ENCODE measurements at regions not wholly inside any gene's neighbourhood (a gene's known extent, or its start where the extent isn't known, plus 50 kb on each side); places are given as distances from the start of the nearest gene placed in this dataset.
"Not testable (repeated sequence)": the region's sequence is repeated elsewhere in the genome, so short reads cannot be mapped to it uniquely, and the experiment has no call there.

DNA sequence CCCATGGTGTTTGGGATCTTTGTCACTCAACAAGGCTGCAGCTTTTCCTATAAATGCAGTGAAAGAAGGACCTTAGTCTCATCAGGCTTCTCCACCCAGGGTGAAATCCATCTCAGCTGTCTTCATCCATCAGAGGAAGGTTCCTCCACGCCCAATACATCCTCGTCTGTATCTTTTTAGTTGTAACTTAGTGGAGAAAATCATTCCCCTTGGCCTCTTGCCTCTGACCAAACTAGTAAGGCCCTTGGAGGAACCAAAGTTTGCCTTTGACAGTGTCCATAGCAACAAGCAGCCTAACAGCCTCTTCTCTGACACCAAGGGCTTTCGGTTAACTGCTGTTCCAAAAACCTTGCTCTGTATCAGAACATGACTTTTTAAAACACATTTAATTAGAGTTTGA is 230.3 kb upstream of the ECI2 start:
- Mint-ChIP-seq H3K4me1 (peaks cover 4% of the 10 kb centered on the region), H3K27me3 (no peaks in the 10 kb centered on the region), H3K4me3 (no peak overlapping the region), H3K36me3 (ENCODE audit: low read depth) (no peaks in the 10 kb centered on the region), H3K27ac (no peak overlapping the region), H3K9me3 (no peaks in the 10 kb centered on the region)
- ChIA-PET CTCF (no interaction called here), POLR2A (no interaction called here)
- DNase-seq, result no peak

DNA sequence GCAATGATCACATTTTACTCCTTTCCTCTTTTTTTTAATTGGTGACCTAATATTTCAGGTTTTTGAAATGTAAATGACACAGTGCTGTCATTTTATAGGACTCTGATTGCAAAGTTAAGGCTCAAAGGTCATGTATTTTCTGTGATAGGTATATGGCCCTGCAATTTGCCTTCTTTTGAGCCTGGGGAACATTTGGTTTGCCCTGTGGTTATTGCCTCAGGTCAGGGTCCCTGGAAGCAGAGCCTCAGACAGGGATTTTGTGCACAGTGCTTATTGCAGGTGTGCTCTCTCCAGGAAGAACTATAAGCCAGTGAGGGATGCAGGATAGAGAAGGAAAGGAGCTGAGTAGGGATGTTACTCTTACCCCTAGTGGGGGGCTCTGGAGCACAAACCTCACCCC is 229.3 kb upstream of the ECI2 start:
- no peaks in the 10 kb centered on the region for H3K36me3 Mint-ChIP-seq (ENCODE audit: low read depth)
- H3K27ac Mint-ChIP-seq, result no peak overlapping the region
- ChIA-PET CTCF (no interaction called here), POLR2A (interaction anchor here (0.6 kb wide), 1 partner anchor 132 kb away, joined by 3 read pairs; no protein-coding TSS in a partner anchor)
- DNase-seq, result no peak
- no peak overlapping the region for H3K4me3 Mint-ChIP-seq
- H3K4me1 Mint-ChIP-seq, result peaks cover 4% of the 10 kb centered on the region
- no peaks in the 10 kb centered on the region for H3K27me3 Mint-ChIP-seq
- H3K9me3 Mint-ChIP-seq, result no peaks in the 10 kb centered on the region

DNA sequence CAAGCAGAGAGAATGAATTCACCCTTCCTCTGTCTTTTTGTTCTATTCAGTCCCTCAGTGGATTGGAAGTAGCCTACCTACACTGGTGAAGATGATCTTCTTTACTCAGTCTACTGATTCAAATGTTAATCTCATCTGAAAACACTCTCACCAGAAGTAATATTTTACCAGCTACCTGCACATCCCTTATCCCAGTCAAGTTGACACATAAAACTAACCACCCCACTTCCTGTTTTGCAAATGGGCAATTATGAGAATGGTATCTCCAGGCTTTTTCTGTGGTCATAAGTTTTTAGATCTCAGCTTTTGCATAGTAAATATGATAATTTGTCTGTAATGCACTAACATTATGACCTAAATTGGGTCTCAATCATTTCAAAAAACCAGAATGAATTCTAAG is 228.8 kb upstream of the ECI2 start:
- H3K4me1 Mint-ChIP-seq, result peaks cover 4% of the 10 kb centered on the region
- POLR2A ChIA-PET, result interaction anchor here (0.6 kb wide), 1 partner anchor 133 kb away, joined by 3 read pairs; no protein-coding TSS in a partner anchor
- H3K9me3 Mint-ChIP-seq, result no peaks in the 10 kb centered on the region
- DNase-seq, result no peak
- no peak overlapping the region for H3K4me3 Mint-ChIP-seq
- CTCF ChIA-PET, result no interaction called here
- no peak overlapping the region for H3K27ac Mint-ChIP-seq
- no peaks in the 10 kb centered on the region for H3K36me3 Mint-ChIP-seq (ENCODE audit: low read depth)
- H3K27me3 Mint-ChIP-seq, result no peaks in the 10 kb centered on the region

DNA sequence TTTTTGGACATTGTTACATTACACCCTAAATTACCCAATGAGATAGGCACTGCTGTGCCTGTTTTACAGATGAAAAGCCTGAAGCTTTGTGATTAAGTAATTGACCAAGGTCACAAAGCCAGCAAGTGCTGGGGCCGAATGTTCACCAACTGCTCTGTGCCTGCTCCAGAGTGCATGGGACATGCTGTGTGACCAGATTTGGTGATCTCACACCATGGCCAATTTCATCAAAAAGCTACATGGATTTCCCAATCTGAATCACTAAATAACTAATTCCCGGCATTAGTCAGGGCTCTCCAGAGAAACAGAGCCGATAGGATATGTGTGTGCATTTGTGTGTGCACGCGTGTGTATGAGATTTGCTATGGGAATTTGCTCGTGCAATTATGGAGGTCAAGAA is 228.3 kb upstream of the ECI2 start:
- peaks cover 4% of the 10 kb centered on the region for H3K4me1 Mint-ChIP-seq
- no peak overlapping the region for H3K27ac Mint-ChIP-seq
- no peak for DNase-seq
- no peaks in the 10 kb centered on the region for H3K36me3 Mint-ChIP-seq (ENCODE audit: low read depth)
- no peak overlapping the region for H3K4me3 Mint-ChIP-seq
- ChIA-PET CTCF (no interaction called here), POLR2A (no interaction called here)
- no peaks in the 10 kb centered on the region for H3K27me3 Mint-ChIP-seq
- no peaks in the 10 kb centered on the region for H3K9me3 Mint-ChIP-seq

DNA sequence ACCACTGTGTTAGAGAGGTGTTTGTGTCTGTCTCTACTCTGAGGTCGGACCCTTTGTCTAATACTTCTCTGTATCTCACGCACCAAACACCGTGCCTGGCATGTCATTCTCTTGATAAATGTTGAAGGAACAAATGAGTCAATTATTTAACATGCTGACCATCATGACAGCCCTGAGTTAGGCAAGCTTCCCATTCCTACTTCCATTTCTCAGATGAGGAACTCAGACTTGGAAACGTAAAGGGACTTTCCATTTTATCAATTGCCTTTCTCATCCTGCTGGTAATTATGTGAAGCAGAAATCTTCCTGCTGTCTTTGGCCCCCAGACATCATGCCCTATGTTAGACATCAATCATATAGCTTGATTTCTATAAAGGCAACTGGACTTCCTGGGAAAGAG is 227.0 kb upstream of the ECI2 start:
- Mint-ChIP-seq H3K9me3 (peaks cover 1% of the 10 kb centered on the region), H3K4me1 (peaks cover 4% of the 10 kb centered on the region), H3K27me3 (no peaks in the 10 kb centered on the region), H3K27ac (no peak overlapping the region), H3K4me3 (no peak overlapping the region), H3K36me3 (ENCODE audit: low read depth) (no peaks in the 10 kb centered on the region)
- ChIA-PET CTCF (no interaction called here), POLR2A (no interaction called here)
- no peak for DNase-seq

DNA sequence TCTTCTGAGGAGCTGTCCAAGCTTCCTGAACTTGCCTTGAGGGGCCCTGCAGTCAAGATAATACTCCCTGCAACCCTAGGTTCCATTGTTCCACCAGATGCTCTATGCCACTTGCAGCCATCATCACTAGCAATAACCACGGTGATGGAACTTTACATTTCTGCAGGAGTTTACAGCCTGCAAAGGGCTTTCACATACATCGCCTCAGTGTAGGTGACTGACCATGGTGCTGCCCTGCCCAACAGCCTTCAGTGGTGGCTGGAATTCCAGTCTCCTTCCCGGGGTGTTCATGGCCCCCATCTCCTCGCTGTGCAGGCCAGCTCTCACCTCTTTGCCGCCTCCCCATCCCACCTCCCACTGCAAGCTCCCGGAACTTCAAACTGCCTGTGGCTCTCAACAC is 225.5 kb upstream of the ECI2 start:
- POLR2A ChIA-PET, result no interaction called here
- Mint-ChIP-seq H3K27me3 (no peaks in the 10 kb centered on the region), H3K9me3 (peaks cover 2% of the 10 kb centered on the region), H3K36me3 (ENCODE audit: low read depth) (no peaks in the 10 kb centered on the region), H3K27ac (no peak overlapping the region), H3K4me3 (no peak overlapping the region), H3K4me1 (peaks cover 4% of the 10 kb centered on the region)
- no peak for DNase-seq
- CTCF ChIA-PET, result no interaction called here

DNA sequence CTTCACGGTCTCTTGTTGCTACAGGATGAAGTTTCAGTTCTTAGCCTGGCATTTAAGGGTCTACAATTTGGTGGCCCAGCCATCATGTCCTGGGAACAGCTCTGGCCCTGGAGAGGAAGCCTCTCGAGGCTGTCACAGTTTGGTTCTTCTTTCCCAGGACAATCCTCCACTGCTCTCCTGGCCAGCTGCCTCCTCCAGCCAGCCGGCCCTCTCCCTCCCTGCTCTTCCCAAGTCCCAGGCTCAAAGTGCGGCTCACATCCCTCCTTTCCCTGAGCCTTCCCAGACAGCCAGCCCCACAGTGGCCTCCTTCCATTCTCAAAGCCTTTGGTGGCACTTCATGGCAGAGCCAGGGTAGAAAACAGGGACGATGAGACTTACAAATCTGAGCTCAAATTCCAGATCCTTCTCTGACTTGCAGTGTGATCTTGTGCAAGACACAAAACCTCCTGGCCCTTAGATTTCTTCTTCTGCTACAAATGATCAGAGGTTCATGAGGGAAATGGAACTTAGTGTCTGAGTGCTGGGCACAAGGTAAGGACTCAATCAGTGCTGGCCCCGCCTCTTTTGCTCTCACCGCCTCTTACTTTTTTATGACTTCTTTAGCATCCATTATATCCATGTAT is 223.8 kb upstream of the ECI2 start:
- Mint-ChIP-seq H3K27me3 (no peaks in the 10 kb centered on the region), H3K27ac (no peak overlapping the region), H3K4me3 (no peak overlapping the region), H3K4me1 (peaks cover 2% of the 10 kb centered on the region), H3K36me3 (ENCODE audit: low read depth) (no peaks in the 10 kb centered on the region), H3K9me3 (peaks cover 2% of the 10 kb centered on the region)
- POLR2A ChIA-PET, result no interaction called here
- DNase-seq, result no peak
- CTCF ChIA-PET, result no interaction called here

DNA sequence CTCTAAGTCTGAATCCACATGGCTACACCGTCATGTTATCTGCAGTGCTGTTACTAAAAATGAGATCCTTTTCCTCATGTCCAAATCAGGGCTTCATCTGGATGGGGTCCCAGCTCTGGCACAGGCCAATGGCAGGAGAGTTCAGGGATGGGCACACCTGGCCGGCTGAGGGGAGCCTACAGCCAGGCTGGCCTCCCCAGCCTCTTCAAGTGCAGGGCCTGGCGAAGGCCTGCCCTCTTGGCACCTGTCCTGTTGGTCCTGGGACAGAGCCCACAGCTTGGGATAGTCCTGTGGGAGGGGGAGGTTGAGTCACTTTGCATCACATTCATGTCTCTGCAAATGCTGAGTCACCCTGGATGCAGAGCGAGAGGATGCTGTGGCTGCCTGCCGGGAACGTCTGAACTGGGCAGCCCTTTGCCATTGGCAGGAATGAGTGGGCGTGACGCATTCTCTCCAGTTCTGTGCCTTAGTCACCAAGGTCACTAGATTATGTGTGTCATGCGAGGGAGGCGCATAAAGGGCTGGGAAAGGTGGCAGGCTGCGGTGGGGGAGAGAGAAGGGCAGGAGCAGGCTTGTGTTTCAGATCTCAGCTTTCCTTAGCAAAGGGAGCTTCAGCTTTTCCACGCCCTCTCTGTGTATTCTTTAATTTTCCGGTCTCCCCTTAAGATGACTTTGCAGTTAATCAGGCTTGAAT is 223.2 kb upstream of the ECI2 start:
- DNase-seq, result peak; percentile 17
- H3K36me3 Mint-ChIP-seq (ENCODE audit: low read depth), result no peaks in the 10 kb centered on the region
- ChIA-PET POLR2A (no interaction called here), CTCF (no interaction called here)
- H3K27me3 Mint-ChIP-seq, result no peaks in the 10 kb centered on the region
- no peak overlapping the region for H3K27ac Mint-ChIP-seq
- H3K4me3 Mint-ChIP-seq, result no peak overlapping the region
- H3K9me3 Mint-ChIP-seq, result peaks cover 2% of the 10 kb centered on the region
- no peaks in the 10 kb centered on the region for H3K4me1 Mint-ChIP-seq

DNA sequence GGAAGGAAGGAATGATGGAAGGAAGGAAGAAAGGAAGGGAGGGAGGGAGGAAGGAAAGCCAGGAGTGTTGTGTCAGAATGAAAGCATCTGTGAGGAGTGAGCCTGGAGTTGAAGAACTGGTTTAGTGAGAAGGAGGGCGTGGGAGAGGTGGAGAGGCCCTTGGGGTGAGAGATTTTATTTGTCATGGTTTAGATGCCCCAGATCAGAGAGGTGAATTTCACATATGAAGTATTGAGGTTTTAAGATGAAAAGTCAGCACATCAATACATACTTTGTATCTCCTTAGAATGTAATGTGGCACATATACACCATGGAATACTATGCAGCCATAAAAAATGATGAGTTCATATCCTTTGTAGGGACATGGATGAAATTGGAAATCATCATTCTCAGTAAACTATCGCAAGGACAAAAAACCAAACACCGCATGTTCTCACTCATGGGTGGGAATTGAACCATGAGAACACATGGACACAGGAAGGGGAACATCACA is 222.3 kb upstream of the ECI2 start:
- POLR2A ChIA-PET, CTCF ChIA-PET: not testable (repeated sequence)

DNA sequence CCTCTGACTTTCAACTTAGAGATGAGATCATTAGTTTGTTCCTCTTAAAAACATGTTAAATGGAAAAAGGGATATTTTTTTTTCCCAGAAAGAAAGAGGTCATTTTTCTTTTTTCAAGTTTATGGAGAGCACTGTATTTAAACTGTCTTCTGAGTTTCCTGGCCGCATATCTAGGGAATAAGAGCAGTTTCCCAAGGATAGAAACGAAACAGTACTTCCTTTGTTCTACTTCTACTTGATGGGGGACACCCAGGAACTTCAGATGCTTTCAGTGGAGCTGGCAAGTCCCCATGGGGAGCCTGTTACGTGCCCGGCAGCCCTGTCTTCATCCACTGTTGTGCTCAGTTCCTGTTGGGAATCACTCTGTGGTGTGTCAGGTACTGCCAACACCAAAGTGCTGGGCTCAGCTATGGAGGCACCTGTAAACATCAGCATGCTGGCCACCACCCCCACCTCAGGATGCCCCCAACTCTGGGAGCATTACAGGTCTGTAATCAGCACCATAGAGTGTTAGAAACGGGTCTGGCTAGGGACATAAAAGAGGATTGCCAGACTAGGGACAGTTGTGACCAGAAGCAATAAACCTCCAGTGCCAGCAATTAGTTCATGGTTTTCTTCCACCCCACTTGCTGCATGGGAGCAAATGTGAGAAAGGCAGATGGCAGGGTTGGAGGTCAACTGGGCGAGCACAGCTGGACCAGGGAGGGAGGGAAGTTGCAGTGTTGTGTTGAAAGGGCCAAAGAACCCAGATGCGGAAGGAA is 221.7 kb upstream of the ECI2 start:
- H3K27me3 Mint-ChIP-seq, result no peaks in the 10 kb centered on the region
- H3K4me1 Mint-ChIP-seq, result no peaks in the 10 kb centered on the region
- no peak overlapping the region for H3K27ac Mint-ChIP-seq
- H3K4me3 Mint-ChIP-seq, result no peak overlapping the region
- no peaks in the 10 kb centered on the region for H3K36me3 Mint-ChIP-seq (ENCODE audit: low read depth)
- CTCF ChIA-PET, result no interaction called here
- POLR2A ChIA-PET, result no interaction called here
- DNase-seq, result no peak
- peaks cover 2% of the 10 kb centered on the region for H3K9me3 Mint-ChIP-seq

More for the DNA sequence above, 222.3 kb upstream of the ECI2 start:
- H3K9me3 Mint-ChIP-seq; H3K4me3 Mint-ChIP-seq; H3K27ac Mint-ChIP-seq; H3K27me3 Mint-ChIP-seq; H3K4me1 Mint-ChIP-seq; DNase-seq; H3K36me3 Mint-ChIP-seq (ENCODE audit: low read depth): not testable (repeated sequence)

DNA sequence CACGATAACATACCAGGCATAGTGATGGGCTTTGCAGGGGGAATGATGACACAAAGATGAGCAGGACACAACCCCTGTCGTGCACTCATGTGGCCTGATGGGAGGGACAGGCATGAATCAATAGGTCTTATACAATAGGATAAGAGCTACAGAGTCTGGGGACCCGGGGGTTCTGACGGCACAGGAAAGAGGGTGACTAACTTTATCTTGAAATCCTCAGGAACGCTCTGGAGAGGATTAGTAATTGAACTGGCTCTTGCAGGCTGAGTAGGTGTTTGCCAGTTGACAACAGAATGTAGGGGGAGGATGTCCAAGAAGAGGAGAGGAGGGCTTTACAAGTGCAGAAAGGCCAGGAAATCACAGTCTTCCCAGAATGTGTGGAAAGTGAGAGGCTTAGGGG is 219.9 kb upstream of the ECI2 start:
- Mint-ChIP-seq H3K4me3 (no peak overlapping the region), H3K9me3 (peaks cover 2% of the 10 kb centered on the region), H3K27me3 (no peaks in the 10 kb centered on the region), H3K27ac (no peak overlapping the region), H3K4me1 (no peaks in the 10 kb centered on the region), H3K36me3 (ENCODE audit: low read depth) (no peaks in the 10 kb centered on the region)
- DNase-seq, result no peak
- ChIA-PET POLR2A (no interaction called here), CTCF (no interaction called here)

DNA sequence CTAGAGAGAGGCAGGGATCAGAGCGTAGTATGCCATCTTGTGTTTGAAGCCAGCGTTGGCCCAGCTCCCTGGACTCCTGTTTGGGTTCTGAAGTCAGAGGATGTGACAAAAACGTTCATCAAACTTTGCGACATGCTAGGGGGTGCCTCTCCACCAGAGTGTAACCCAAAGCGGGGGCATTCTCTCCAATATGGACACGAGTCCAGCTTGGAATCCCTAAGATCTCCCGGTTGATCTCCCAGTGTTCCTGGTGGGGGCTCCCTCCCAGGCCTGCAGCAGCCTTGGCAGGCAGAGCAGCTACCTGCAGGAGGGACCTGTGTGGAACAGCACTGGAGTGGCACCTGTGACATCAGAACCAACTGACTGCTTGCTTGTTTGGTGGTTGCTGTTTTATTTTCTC is 218.8 kb upstream of the ECI2 start:
- Mint-ChIP-seq H3K4me1 (no peaks in the 10 kb centered on the region), H3K36me3 (ENCODE audit: low read depth) (no peaks in the 10 kb centered on the region), H3K27me3 (no peaks in the 10 kb centered on the region), H3K27ac (no peak overlapping the region), H3K4me3 (no peak overlapping the region), H3K9me3 (peaks cover 2% of the 10 kb centered on the region)
- no peak for DNase-seq
- CTCF ChIA-PET, result no interaction called here
- POLR2A ChIA-PET, result no interaction called here

DNA sequence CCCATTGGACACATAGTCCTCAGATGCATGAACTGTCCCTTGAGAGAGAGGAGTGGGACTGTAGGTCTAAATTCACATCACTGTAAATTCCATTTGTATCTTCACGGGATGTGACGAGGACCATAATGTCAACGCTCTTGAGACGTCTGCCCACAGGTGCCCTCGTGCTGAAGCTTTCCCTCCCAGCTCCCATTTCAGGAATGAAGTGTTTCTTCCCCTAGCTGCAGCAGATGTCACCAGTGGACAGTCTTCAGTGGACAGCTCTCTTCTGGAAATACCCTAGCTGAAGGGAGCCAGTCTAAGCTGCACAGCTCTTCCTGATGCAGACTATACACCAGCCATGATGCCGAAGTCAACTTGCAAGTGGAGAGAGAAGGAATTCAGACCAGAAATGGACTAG is 217.4 kb upstream of the ECI2 start:
- Mint-ChIP-seq H3K27me3 (no peaks in the 10 kb centered on the region), H3K4me3 (no peak overlapping the region), H3K4me1 (no peaks in the 10 kb centered on the region), H3K27ac (no peak overlapping the region), H3K36me3 (ENCODE audit: low read depth) (no peaks in the 10 kb centered on the region), H3K9me3 (peaks cover 2% of the 10 kb centered on the region)
- POLR2A ChIA-PET, result no interaction called here
- CTCF ChIA-PET, result no interaction called here
- DNase-seq, result no peak

DNA sequence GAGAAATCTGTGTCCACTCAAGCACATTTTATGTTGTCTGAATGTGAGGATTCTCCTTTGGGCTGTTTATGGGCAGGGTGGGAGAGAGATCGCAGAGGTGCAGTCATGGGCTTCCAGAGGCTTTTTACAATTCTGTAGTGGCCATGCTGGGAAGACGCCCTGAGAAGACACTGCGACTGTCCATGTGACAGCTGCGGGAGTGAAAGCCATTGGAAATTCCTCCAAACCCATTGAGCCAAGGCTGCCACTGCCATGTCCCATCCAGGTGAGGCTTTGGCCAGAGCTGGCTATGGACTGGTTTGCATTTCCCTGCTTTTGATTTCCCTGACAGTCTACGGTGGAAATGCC is 216.9 kb upstream of the ECI2 start:
- no peaks in the 10 kb centered on the region for H3K27me3 Mint-ChIP-seq

More for the DNA sequence above, 216.9 kb upstream of the ECI2 start:
- ChIA-PET POLR2A (interaction anchor here (0.6 kb wide), 1 partner anchor 658 kb away, joined by 3 read pairs; no protein-coding TSS in a partner anchor), CTCF (no interaction called here)
- H3K27ac Mint-ChIP-seq, result no peak overlapping the region
- H3K36me3 Mint-ChIP-seq (ENCODE audit: low read depth), result no peaks in the 10 kb centered on the region
- H3K4me1 Mint-ChIP-seq, result no peaks in the 10 kb centered on the region
- H3K4me3 Mint-ChIP-seq, result no peak overlapping the region
- H3K9me3 Mint-ChIP-seq, result peaks cover under 1% of the 10 kb centered on the region
- DNase-seq, result no peak
